GM12878 (cell line): ENCODE measurements at regions not wholly inside any gene's neighbourhood (a gene's known extent, or its start where the extent isn't known, plus 50 kb on each side); places are given as distances from the start of the nearest gene placed in this dataset.

Experiments
- ATAC-seq: fragments of 200-7000 bp; cut with Tn5 transposase; 3 replicates; pipeline ENCODE4 v1.9.1; 2020; ENCODE audit warnings: mild to moderate bottlenecking, moderate library complexity
- BruUV-seq: library from RNA; stranded (reverse); fragments of 400-500 nt; replicated peaks from 2 replicates; lab custom pipeline; 2021; lab: Mats Ljungman, UMichigan
- CTCF ChIA-PET: fragments of 300-600 bp; sonication (Branson Sonifier 250); formaldehyde crosslinking; extraction: SDS; loops from one replicate; lab custom pipeline; 2021; ENCODE audit warnings: inconsistent platforms; lab: Yijun Ruan, JAX
- POLR2A ChIA-PET: fragments of 350-600 bp; formaldehyde crosslinking; extraction: SDS; loops from one replicate; lab custom pipeline; 2021; ENCODE audit warnings: inconsistent platforms; lab: Charles Lee
- RAD21 ChIA-PET: fragments of 300-600 bp; sonication (Branson Sonifier 250); formaldehyde crosslinking; loops from one replicate; lab custom pipeline; 2023; ENCODE audit warnings: antibody characterized with exemption; ENCODE audit not compliant: unreplicated experiment; lab: Charles Lee
- SMC1A ChIA-PET: fragments of 300-600 bp; sonication (Branson Sonifier 250); formaldehyde crosslinking; loops from one replicate; lab custom pipeline; 2023; ENCODE audit not compliant: unreplicated experiment, uncharacterized antibody; lab: Charles Lee
- DNase-seq: peaks from one replicate; pipeline ENCODE4 v3.0.0-alpha.2; 2011; ENCODE audit warnings: low read depth, low spot score
- FAIRE-seq: peaks from 3 replicates; lab custom pipeline; 2011; peaks lifted over from hg19 to GRCh38; lab: Jason Lieb, UNC
- H2AFZ ChIP-seq: 2 replicates; pipeline ENCODE4 v1.6.0; 2011; ENCODE audit warnings: low read depth, low read length, control low read depth; ENCODE audit not compliant: control insufficient read depth
- H3K27ac ChIP-seq: 2 replicates; pipeline ENCODE4 v1.5.1; 2011; ENCODE audit warnings: control low read depth; ENCODE audit not compliant: control insufficient read depth, insufficient read depth
- H3K27me3 ChIP-seq, 2 experiments: replicated peaks in 1 of 2; 2 replicates each; pipeline versions ENCODE4 v1.6.0 to v1.6.1; 2011; ENCODE audit warnings: low read length in 1 of 2; ENCODE audit not compliant: control insufficient read depth in 2 of 2, insufficient read depth in 2 of 2
- H3K36me3 ChIP-seq, 2 experiments: 2 replicates each; pipeline ENCODE4 v1.5.1; 2011; ENCODE audit warnings: low read length in 1 of 2; ENCODE audit not compliant: control insufficient read depth in 2 of 2, insufficient read depth in 2 of 2
- H3K4me1 ChIP-seq: 2 replicates; pipeline ENCODE4 v1.6.1; 2011; ENCODE audit warnings: mild to moderate bottlenecking, low read length, moderate library complexity, mixed read lengths; ENCODE audit not compliant: control insufficient read depth, insufficient read depth
- H3K4me2 ChIP-seq: 2 replicates; pipeline ENCODE4 v1.6.0; 2011; ENCODE audit warnings: control low read depth; ENCODE audit not compliant: control insufficient read depth, insufficient read depth
- H3K4me3 ChIP-seq: fragments of 200-600 bp; sonication (generic); 2 replicates; pipeline ENCODE4 v1.5.1; 2016
- H3K79me2 ChIP-seq: 2 replicates; pipeline ENCODE4 v1.6.0; 2011; ENCODE audit warnings: low read length; ENCODE audit not compliant: control insufficient read depth, insufficient read depth
- H3K9ac ChIP-seq: 2 replicates; pipeline ENCODE4 v1.8.0; 2011; ENCODE audit warnings: low read length, control low read depth, mixed read lengths; ENCODE audit not compliant: control insufficient read depth, insufficient read depth
- H3K9me3 ChIP-seq: replicated peaks from 3 replicates; pipeline ENCODE4 v1.5.1; 2011; ENCODE audit warnings: mild to moderate bottlenecking, low read length; ENCODE audit not compliant: control insufficient read depth, insufficient read depth
- H4K20me1 ChIP-seq: 2 replicates; pipeline ENCODE4 v1.6.0; 2011; ENCODE audit not compliant: control insufficient read depth, insufficient read depth
- CHD1 ChIP-seq: IDR thresholded peaks from 2 replicates; pipeline ENCODE4 v1.6.1; 2012; ENCODE audit warnings: low read depth, low read length, improper control_type of control experiment
- CREM ChIP-seq: IDR thresholded peaks from 2 replicates; pipeline ENCODE4 v1.6.1; 2014; ENCODE audit warnings: antibody characterized with exemption, low read depth
- E2F4 ChIP-seq: IDR thresholded peaks from 2 replicates; pipeline ENCODE4 v1.6.1; 2012; ENCODE audit warnings: low read depth, low read length, improper control_type of control experiment
- EED ChIP-seq: sonication (generic); IDR thresholded peaks from 2 replicates; pipeline ENCODE4 v1.6.1; 2016; ENCODE audit warnings: antibody characterized with exemption, low read depth
- ELK1 ChIP-seq: IDR thresholded peaks from 2 replicates; pipeline ENCODE4 v1.6.1; 2012; ENCODE audit warnings: low read depth, low read length, improper control_type of control experiment
- RAD51 ChIP-seq: fragments of 450-650 bp; IDR thresholded peaks from 2 replicates; pipeline ENCODE4 v1.6.1; 2016; ENCODE audit warnings: moderate library complexity, mild to moderate bottlenecking, inconsistent platforms
- RBBP5 ChIP-seq: fragments of 200-600 bp; sonication (generic); conservative IDR thresholded peaks from 2 replicates; pipeline ENCODE4 v1.6.1; 2016
- SIX5 ChIP-seq: IDR thresholded peaks from 2 replicates; pipeline ENCODE4 v1.6.1; 2011; ENCODE audit warnings: mild to moderate bottlenecking, low read depth, low read length, moderate library complexity; ENCODE audit not compliant: severe bottlenecking
- SMC3 ChIP-seq: IDR thresholded peaks from 2 replicates; pipeline ENCODE4 v1.6.1; 2011; ENCODE audit warnings: low read length, improper control_type of control experiment, borderline replicate concordance
- TCF12 ChIP-seq: IDR thresholded peaks from 2 replicates; pipeline ENCODE4 v1.6.1; 2011; ENCODE audit warnings: low read depth, mild to moderate bottlenecking, low read length
- TCF7 ChIP-seq: IDR thresholded peaks from 2 replicates; pipeline ENCODE4 v1.6.1; 2014; ENCODE audit warnings: antibody characterized with exemption, borderline replicate concordance
- ZNF622 ChIP-seq: fragments of 450-650 bp; IDR thresholded peaks from 2 replicates; pipeline ENCODE4 v1.6.1; 2017; ENCODE audit warnings: mild to moderate bottlenecking, inconsistent platforms
- ZNF687 ChIP-seq: fragments of 450-650 bp; IDR thresholded peaks from 2 replicates; pipeline ENCODE4 v1.6.1; 2017; ENCODE audit warnings: mild to moderate bottlenecking, moderate library complexity
- WGBS: methylation state at CpG from one replicate; pipeline ENCODE4 v1.1.6; 2016; ENCODE audit warnings: low lambda C conversion rate; ENCODE audit not compliant: insufficient replicate concordance, insufficient coverage; ENCODE audit errors: missing lambda C conversion rate; 5-methylcytosine and 5-hydroxymethylcytosine counted together
- in situ Hi-C: fragments of 300-500 bp; cut with MboI; formaldehyde crosslinking; loops from 9 replicates; pipeline ENCODE4 v1.14.3; 2018; ENCODE audit warnings: mixed read lengths
- intact Hi-C: fragments of 100-400 bp; cut with micrococcal nuclease; formaldehyde crosslinking; loops from one replicate; pipeline ENCODE4 v1.14.2; 2022; ENCODE audit not compliant: unreplicated experiment
- TF ChIP-seq, protein P1 (sequence below): IDR thresholded peaks from 2 replicates; pipeline ENCODE4 v1.6.1; 2011; ENCODE audit warnings: low read depth, mild to moderate bottlenecking, low read length, moderate library complexity, borderline replicate concordance; ENCODE audit errors: extremely low read depth
- TF ChIP-seq, protein P2 (sequence below): fragments of 450-650 bp; IDR thresholded peaks from 2 replicates; pipeline ENCODE4 v1.6.1; 2018; ENCODE audit warnings: borderline replicate concordance, mild to moderate bottlenecking; ENCODE audit not compliant: partially characterized antibody

DNA sequence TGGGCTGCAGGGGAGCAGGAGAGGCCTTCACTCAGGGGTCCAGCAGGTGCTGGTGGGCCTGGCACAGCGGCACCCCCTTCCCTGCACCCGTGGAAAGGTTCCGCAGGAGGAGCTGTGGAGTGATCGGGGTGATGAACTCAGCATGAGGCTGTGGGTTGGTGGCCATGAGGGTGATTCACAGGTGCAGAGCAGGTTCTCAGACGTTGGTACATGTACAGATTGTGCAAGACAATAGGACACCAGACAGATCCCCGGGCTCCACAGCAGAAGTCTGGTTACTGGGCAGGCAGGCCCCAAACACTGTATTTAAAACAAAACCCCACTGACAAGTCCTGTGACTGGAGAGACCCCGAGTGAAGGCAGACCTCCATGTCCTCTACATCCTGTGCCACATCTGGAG lies 151.6 kb upstream of the CDH4 start:
- Histone ChIP-seq H3K9me3 (no peaks in the 10 kb centered on the region; the same call in 2 of the 3 replicates), H3K4me2 (no peak overlapping the region), H2AFZ (no peak overlapping the region), H3K4me1 (no peaks in the 10 kb centered on the region), H3K9ac (no peak overlapping the region)
- no TSS peak for BruUV-seq
- in situ Hi-C loops: no loop called here
- WGBS: 24% methylated on average over 7 of the region's 7 CpGs
- SMC1A ChIA-PET: no interaction called here
- ATAC-seq (no peak), DNase-seq (no peak)
- TF ChIP-seq EED (no peak), RAD51 (no peak), ZNF622 (no peak), SIX5 (no peak), ZNF687 (no peak), CHD1 (no peak), CREM (no peak), RBBP5 (no peak), TCF7 (no peak), E2F4 (no peak), ELK1 (no peak), SMC3 (no peak), TCF12 (no peak)
- TF ChIP-seq, protein P1, sequence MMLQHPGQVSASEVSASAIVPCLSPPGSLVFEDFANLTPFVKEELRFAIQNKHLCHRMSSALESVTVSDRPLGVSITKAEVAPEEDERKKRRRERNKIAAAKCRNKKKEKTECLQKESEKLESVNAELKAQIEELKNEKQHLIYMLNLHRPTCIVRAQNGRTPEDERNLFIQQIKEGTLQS: no peak
- TF ChIP-seq, protein P2, sequence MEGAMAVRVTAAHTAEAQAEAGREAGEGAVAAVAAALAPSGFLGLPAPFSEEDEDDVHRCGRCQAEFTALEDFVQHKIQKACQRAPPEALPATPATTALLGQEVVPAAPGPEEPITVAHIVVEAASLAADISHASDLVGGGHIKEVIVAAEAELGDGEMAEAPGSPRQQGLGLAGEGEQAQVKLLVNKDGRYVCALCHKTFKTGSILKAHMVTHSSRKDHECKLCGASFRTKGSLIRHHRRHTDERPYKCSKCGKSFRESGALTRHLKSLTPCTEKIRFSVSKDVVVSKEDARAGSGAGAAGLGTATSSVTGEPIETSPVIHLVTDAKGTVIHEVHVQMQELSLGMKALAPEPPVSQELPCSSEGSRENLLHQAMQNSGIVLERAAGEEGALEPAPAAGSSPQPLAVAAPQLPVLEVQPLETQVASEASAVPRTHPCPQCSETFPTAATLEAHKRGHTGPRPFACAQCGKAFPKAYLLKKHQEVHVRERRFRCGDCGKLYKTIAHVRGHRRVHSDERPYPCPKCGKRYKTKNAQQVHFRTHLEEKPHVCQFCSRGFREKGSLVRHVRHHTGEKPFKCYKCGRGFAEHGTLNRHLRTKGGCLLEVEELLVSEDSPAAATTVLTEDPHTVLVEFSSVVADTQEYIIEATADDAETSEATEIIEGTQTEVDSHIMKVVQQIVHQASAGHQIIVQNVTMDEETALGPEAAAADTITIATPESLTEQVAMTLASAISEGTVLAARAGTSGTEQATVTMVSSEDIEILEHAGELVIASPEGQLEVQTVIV: no peak
- TF ChIP-seq, all 136 proteins: peak for 0
- ChIA-PET CTCF (no interaction called here), POLR2A (no interaction called here), RAD21 (no interaction called here)
- H3K4me3 ChIP-seq: no peak overlapping the region
- H3K36me3 ChIP-seq: no peaks in the 10 kb centered on the region
- H4K20me1 ChIP-seq: no peaks in the 10 kb centered on the region
- no peaks in the 10 kb centered on the region for H3K79me2 ChIP-seq
- H3K27ac ChIP-seq: no peak overlapping the region
- no peaks in the 10 kb centered on the region for H3K27me3 ChIP-seq
- FAIRE-seq: no peak
- intact Hi-C loops: no loop called here
